SW 1271 (cell line): ENCODE measurements at regions not wholly inside any gene's neighbourhood (a gene's known extent, or its start where the extent isn't known, plus 50 kb on each side); places are given as distances from the start of the nearest gene placed in this dataset.
"Not testable (repeated sequence)": the region's sequence is repeated elsewhere in the genome, so short reads cannot be mapped to it uniquely, and the experiment has no call there.

Source experiments
- DNase-seq, 2 experiments: peaks; one replicate each; lab custom pipeline; 2025; lab: John Stamatoyannopoulos, UW

- DNase-seq: peak in 1 of 2 experiments; percentile 9
These were observed 295.0 kb downstream of the OMA1 start for GRCh38 chr1:58251430-58252073.

GRCh38 chr1:58250587-58250948, 296.0 kb downstream of the OMA1 start:
- no peak for DNase-seq

- DNase-seq: peak in 1 of 2 experiments; percentile 31
These were observed 296.6 kb downstream of the OMA1 start for GRCh38 chr1:58249737-58250586.

GRCh38 chr1:58249388-58249736, 297.2 kb downstream of the OMA1 start:
- DNase-seq: no peak

GRCh38 chr1:58248791-58249190, 297.7 kb downstream of the OMA1 start:
- no peak for DNase-seq

GRCh38 chr1:58248072-58248471, 298.5 kb downstream of the OMA1 start:
- DNase-seq: no peak

- no peak for DNase-seq
These were observed 300.0 kb downstream of the OMA1 start for GRCh38 chr1:58246549-58246948.

GRCh38 chr1:58244872-58245271, 301.7 kb downstream of the OMA1 start:
- DNase-seq: no peak

GRCh38 chr1:58238846-58239245, 307.7 kb downstream of the OMA1 start:
- DNase-seq: no peak

GRCh38 chr1:58233729-58234128, 312.8 kb downstream of the OMA1 start:
- no peak for DNase-seq

- DNase-seq: no peak
These were observed 315.3 kb downstream of the OMA1 start for GRCh38 chr1:58231204-58231603.

GRCh38 chr1:58227604-58228003, 318.9 kb downstream of the OMA1 start:
- DNase-seq: no peak

GRCh38 chr1:58223522-58223921, 323.0 kb downstream of the OMA1 start:
- no peak for DNase-seq

GRCh38 chr1:58220836-58221472, 325.6 kb downstream of the OMA1 start:
- no peak for DNase-seq

GRCh38 chr1:58216169-58216568, 330.4 kb downstream of the OMA1 start:
- DNase-seq: not testable (repeated sequence)

GRCh38 chr1:58214674-58215073, 331.9 kb downstream of the OMA1 start:
- no peak for DNase-seq

GRCh38 chr1:58211869-58212268, 334.7 kb downstream of the OMA1 start:
- DNase-seq: no peak

GRCh38 chr1:58209575-58209974, 337.0 kb downstream of the OMA1 start:
- no peak for DNase-seq

GRCh38 chr1:58206749-58207148, 339.8 kb downstream of the OMA1 start:
- no peak for DNase-seq

GRCh38 chr1:58204284-58204683, 342.2 kb downstream of the OMA1 start:
- no peak for DNase-seq

GRCh38 chr1:58201492-58202106, 344.9 kb downstream of the OMA1 start:
- no peak for DNase-seq

GRCh38 chr1:58200437-58200836, 346.1 kb downstream of the OMA1 start:
- DNase-seq: no peak

- DNase-seq: no peak
These were observed 348.7 kb downstream of the OMA1 start for GRCh38 chr1:58197811-58198210.
